ENCODE measurements at regions not wholly inside any gene's neighbourhood (a gene's known extent, or its start where the extent isn't known, plus 50 kb on each side); places are given as distances from the start of the nearest gene placed in this dataset.

DNA sequence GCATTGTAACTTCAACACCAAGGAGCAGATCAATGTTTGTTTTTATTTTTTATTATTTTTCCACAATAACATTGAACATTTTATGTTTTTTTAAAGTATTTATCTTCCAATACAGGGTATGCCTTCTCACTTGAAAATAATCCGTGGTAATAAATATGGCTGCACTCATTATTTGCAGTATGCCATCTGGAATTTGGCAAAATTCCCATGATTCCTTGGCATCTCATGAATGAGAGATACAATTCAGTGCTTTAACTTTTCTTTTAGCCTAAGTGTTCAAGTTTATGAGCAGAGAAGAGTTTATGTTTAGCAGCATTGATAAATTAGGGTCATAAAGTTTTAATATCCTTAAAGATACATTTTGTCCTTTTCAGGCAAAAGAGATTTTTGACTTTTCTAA is 1109.6 kb upstream of the ATXN8OS start:
- H3K4me2 ChIP-seq (ENCODE audit: low read depth, low read length), result no peak overlapping the region
- H3K9me3 ChIP-seq (replicated peaks; ENCODE audit: insufficient read depth, low read length), result no peaks in the 10 kb centered on the region
- H3K9me2 ChIP-seq (replicated peaks; ENCODE audit: insufficient read depth, low read length), result no peaks in the 10 kb centered on the region
- H3K79me2 ChIP-seq (ENCODE audit: low read length), result no peaks in the 10 kb centered on the region
- no peak for DNase-seq
- no peaks in the 10 kb centered on the region for H3F3A ChIP-seq (ENCODE audit: insufficient read depth, low read length)
- no peaks in the 10 kb centered on the region for H4K20me1 ChIP-seq (ENCODE audit: insufficient read depth, low read length)
- no peak overlapping the region for H2AFZ ChIP-seq (ENCODE audit: low read length)
- H3K4me1 ChIP-seq (ENCODE audit: low read length), result no peaks in the 10 kb centered on the region
- no peaks in the 10 kb centered on the region for H3K27me3 ChIP-seq (replicated peaks; ENCODE audit: insufficient read depth, low read length)
- TF ChIP-seq, protein P1, sequence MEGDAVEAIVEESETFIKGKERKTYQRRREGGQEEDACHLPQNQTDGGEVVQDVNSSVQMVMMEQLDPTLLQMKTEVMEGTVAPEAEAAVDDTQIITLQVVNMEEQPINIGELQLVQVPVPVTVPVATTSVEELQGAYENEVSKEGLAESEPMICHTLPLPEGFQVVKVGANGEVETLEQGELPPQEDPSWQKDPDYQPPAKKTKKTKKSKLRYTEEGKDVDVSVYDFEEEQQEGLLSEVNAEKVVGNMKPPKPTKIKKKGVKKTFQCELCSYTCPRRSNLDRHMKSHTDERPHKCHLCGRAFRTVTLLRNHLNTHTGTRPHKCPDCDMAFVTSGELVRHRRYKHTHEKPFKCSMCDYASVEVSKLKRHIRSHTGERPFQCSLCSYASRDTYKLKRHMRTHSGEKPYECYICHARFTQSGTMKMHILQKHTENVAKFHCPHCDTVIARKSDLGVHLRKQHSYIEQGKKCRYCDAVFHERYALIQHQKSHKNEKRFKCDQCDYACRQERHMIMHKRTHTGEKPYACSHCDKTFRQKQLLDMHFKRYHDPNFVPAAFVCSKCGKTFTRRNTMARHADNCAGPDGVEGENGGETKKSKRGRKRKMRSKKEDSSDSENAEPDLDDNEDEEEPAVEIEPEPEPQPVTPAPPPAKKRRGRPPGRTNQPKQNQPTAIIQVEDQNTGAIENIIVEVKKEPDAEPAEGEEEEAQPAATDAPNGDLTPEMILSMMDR (IDR thresholded peaks at IDR 0.05; ENCODE audit: low read length), result no peak
- TF ChIP-seq EZH2 (optimal IDR thresholded peaks at IDR 0.05; ENCODE audit: low read depth, low read length) (no peak), EZH2phosphoT487 (IDR thresholded peaks at IDR 0.05; ENCODE audit: low read length) (no peak)
- no peaks in the 10 kb centered on the region for H3K36me3 ChIP-seq (replicated peaks; ENCODE audit: insufficient read depth, low read length)
- no peak overlapping the region for H3K27ac ChIP-seq (ENCODE audit: low read length)
- H3K4me3 ChIP-seq (ENCODE audit: low read length), result no peak overlapping the region
- no peak overlapping the region for H3K9ac ChIP-seq (ENCODE audit: low read length)

DNA sequence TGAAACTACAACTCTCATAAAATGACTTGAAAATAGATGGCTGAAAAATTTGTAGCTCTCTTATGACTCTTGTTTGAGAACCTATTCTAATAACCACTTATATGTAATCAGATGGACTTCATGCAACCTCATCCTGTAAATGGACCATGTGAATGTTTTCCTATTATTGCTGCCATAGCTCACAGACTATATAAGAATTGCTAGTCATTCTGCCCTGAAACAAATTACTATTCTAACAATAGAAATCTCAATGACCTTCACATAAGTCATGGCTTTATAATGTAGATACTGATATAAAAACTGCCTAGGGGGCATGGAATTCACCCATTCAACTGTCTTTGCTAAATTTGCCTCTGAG is 1111.0 kb upstream of the ATXN8OS start:
- H2AFZ ChIP-seq (ENCODE audit: low read length), result no peak overlapping the region

DNA sequence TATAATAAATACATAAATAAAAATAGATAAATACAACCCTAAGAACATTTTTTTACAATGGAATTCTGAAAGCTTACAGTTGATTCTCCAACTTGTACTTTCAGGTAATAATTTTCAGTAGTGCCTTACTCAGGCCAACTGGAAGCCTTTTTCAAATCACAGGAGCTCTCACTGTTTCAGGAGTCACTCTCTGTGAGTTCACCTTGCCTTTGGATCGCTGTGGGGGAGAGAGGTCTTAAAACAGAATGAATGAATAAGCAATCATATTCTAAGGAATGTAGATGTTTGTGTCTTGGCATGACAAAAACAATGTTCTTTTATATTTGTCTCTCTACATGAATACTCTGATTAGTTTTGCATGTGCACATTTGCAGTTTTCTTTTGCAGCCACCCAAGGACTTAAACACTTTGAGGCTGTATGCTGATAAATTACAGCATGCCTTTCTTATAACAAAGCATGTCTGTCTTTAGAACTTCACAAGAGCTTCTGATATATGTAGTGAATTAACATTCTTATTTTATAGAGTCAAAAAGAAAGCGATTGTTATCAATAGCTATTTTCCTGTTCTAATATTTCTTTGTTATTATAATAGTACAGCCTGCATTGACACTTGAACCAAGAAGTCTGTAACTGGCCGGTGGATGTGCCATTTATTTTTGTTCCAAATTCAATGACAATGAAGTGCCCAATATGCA is 1111.5 kb upstream of the ATXN8OS start:
- Histone ChIP-seq H3K79me2 (ENCODE audit: low read length) (no peaks in the 10 kb centered on the region), H3K9me3 (replicated peaks; ENCODE audit: insufficient read depth, low read length) (no peaks in the 10 kb centered on the region), H4K20me1 (ENCODE audit: insufficient read depth, low read length) (no peaks in the 10 kb centered on the region), H3K9ac (ENCODE audit: low read length) (no peak overlapping the region), H3K9me2 (replicated peaks; ENCODE audit: insufficient read depth, low read length) (no peaks in the 10 kb centered on the region), H3K36me3 (replicated peaks; ENCODE audit: insufficient read depth, low read length) (no peaks in the 10 kb centered on the region), H3K27me3 (replicated peaks; ENCODE audit: insufficient read depth, low read length) (no peaks in the 10 kb centered on the region), H3K4me3 (ENCODE audit: low read length) (no peak overlapping the region), H3F3A (ENCODE audit: insufficient read depth, low read length) (no peaks in the 10 kb centered on the region), H3K4me1 (ENCODE audit: low read length) (no peaks in the 10 kb centered on the region), H3K4me2 (ENCODE audit: low read depth, low read length) (no peak overlapping the region), H2AFZ (ENCODE audit: low read length) (no peak overlapping the region), H3K27ac (ENCODE audit: low read length) (no peak overlapping the region)
- TF ChIP-seq, protein P1 (IDR thresholded peaks at IDR 0.05; ENCODE audit: low read length), result no peak
- no peak for TF ChIP-seq EZH2 (optimal IDR thresholded peaks at IDR 0.05; ENCODE audit: low read depth, low read length)
- DNase-seq, result no peak

More for the DNA sequence above, 1111.0 kb upstream of the ATXN8OS start:
- Histone ChIP-seq H3K9me2 (replicated peaks; ENCODE audit: insufficient read depth, low read length) (no peaks in the 10 kb centered on the region), H3K79me2 (ENCODE audit: low read length) (no peaks in the 10 kb centered on the region), H3K27me3 (replicated peaks; ENCODE audit: insufficient read depth, low read length) (no peaks in the 10 kb centered on the region), H3K9ac (ENCODE audit: low read length) (no peak overlapping the region), H3K4me3 (ENCODE audit: low read length) (no peak overlapping the region), H3K27ac (ENCODE audit: low read length) (no peak overlapping the region), H3K4me1 (ENCODE audit: low read length) (no peaks in the 10 kb centered on the region), H3F3A (ENCODE audit: insufficient read depth, low read length) (no peaks in the 10 kb centered on the region), H4K20me1 (ENCODE audit: insufficient read depth, low read length) (no peaks in the 10 kb centered on the region), H3K4me2 (ENCODE audit: low read depth, low read length) (no peak overlapping the region), H3K36me3 (replicated peaks; ENCODE audit: insufficient read depth, low read length) (no peaks in the 10 kb centered on the region), H3K9me3 (replicated peaks; ENCODE audit: insufficient read depth, low read length) (no peaks in the 10 kb centered on the region)
- no peak for DNase-seq
- TF ChIP-seq, protein P1 (IDR thresholded peaks at IDR 0.05; ENCODE audit: low read length), result no peak
- TF ChIP-seq EZH2 (optimal IDR thresholded peaks at IDR 0.05; ENCODE audit: low read depth, low read length) (no peak), EZH2phosphoT487 (IDR thresholded peaks at IDR 0.05; ENCODE audit: low read length) (no peak)
